NB4 (cell line): ENCODE measurements at regions not wholly inside any gene's neighbourhood (a gene's known extent, or its start where the extent isn't known, plus 50 kb on each side); places are given as distances from the start of the nearest gene placed in this dataset.

Experiments used
- POLR2A ChIP-seq: IDR thresholded peaks from 2 replicates; pipeline ENCODE4 v1.6.1; 2011; ENCODE audit warnings: mild to moderate bottlenecking; ENCODE audit not compliant: insufficient read length; ENCODE audit errors: extremely low read depth
- TF ChIP-seq, protein P1 (sequence below): IDR thresholded peaks from one replicate; pipeline ENCODE4 v1.5.1; 2012; ENCODE audit warnings: low read depth, low read length
- TF ChIP-seq, protein P2 (sequence below): IDR thresholded peaks from 2 replicates; pipeline ENCODE4 v1.6.1; 2011; ENCODE audit warnings: low read depth, low read length

DNA sequence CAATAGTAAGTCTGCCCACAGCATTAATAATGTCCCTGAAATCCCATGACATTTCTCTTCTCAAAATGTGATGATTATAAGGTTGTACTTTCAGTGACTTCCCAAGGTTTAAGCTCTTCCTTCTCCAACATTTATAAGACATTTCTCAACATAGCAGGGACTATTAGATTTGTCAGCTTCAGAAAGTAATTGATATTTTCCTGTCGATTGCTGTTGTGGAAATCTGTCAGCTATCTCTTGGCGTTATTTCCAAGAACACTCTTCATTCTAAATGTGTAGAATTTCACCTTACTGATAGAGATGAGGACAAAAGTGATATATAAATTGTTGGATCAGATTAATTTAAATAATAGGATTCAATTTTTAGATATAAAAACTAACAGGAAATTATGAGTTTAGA, 149.7 kb upstream of the IMPG1 start:
- TF ChIP-seq, protein P1, sequence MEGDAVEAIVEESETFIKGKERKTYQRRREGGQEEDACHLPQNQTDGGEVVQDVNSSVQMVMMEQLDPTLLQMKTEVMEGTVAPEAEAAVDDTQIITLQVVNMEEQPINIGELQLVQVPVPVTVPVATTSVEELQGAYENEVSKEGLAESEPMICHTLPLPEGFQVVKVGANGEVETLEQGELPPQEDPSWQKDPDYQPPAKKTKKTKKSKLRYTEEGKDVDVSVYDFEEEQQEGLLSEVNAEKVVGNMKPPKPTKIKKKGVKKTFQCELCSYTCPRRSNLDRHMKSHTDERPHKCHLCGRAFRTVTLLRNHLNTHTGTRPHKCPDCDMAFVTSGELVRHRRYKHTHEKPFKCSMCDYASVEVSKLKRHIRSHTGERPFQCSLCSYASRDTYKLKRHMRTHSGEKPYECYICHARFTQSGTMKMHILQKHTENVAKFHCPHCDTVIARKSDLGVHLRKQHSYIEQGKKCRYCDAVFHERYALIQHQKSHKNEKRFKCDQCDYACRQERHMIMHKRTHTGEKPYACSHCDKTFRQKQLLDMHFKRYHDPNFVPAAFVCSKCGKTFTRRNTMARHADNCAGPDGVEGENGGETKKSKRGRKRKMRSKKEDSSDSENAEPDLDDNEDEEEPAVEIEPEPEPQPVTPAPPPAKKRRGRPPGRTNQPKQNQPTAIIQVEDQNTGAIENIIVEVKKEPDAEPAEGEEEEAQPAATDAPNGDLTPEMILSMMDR, result no peak
- TF ChIP-seq POLR2A, result no peak
- TF ChIP-seq, protein P2, sequence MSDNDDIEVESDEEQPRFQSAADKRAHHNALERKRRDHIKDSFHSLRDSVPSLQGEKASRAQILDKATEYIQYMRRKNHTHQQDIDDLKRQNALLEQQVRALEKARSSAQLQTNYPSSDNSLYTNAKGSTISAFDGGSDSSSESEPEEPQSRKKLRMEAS, result no peak
